MV-4-11 (cell line): ENCODE measurements at regions not wholly inside any gene's neighbourhood (a gene's known extent, or its start where the extent isn't known, plus 50 kb on each side); places are given as distances from the start of the nearest gene placed in this dataset.
"Not testable (repeated sequence)": the region's sequence is repeated elsewhere in the genome, so short reads cannot be mapped to it uniquely, and the experiment has no call there.

Experiments used
- DNase-seq: peaks from one replicate; lab custom pipeline; 2025; lab: John Stamatoyannopoulos, UW

DNA sequence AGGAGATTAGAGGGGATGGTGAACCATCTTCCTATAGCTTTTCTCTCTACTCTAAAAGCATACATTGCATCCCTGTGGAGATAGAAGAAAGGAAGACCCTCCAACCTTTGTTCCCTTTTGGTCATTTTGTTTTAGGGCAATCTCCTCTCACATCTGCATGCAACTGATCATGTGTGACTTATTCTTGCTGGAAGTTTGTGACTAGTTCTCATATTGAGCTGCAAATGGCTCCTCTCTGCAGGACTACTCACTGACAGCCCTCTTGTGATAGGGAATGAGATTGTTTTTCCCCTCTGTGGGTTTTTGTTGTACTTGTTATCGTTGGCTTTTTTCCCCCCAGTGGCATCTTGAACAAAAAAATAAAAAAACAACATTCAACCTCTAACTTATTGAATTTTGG, 416.0 kb upstream of the CNTNAP5 start:
- DNase-seq = no peak

DNA sequence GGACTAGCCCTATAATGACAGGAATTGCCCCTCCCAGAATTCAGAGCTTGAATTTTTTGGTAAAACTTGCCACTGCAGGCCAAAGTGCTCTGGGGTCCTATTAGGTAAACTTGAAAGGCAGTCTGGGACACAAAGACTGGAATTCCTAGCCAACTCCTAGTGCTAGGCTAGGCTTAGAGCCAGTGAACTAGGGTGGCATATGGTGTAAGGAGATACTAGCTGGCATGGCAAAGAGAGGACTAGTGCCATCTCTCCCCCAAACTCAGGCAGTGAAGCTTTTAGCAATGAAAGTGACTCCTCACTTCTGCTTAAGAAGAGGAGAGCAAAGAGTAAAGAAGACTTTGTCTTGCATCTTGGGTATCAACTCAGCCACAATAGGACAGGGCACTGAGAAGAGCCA, 410.5 kb upstream of the CNTNAP5 start:
- no peak for DNase-seq

DNA sequence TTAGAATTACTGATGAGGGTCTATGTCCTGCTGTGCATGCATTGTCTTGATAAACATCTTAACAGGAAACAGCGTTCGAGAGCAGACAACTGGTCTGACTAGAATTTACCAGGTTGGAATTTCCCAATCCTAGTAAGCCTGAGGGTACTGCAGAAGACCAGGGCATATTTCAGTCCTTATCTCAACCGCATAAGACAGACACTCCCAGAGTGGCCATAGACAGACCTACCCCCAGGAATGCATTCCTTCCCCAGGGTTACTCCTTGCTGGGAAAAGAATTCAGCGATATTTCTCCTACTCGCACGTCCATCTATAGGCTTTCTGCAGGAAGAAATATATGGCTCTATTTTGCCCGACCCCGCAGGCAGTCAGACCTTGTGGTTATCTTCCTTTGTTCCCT, 406.4 kb upstream of the CNTNAP5 start:
- DNase-seq = not testable (repeated sequence)

DNA sequence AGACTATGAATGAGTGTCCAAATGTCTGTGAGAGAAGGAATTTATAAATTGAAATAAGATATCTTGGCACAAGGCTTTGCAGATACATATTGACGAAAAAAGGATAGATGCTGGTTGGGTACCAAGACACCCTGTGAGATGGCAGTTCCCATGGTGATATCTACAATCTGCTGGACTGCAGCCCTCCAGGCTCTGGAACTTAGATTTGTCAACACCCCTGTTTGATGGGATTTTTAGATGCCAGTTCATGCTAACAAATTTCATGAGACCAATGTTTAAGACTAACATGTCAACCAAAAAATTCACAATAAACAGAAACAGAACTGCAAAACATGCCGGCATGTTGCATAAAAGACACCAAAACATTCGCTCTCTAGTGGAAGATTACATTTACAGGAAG, 400.3 kb upstream of the CNTNAP5 start:
- no peak for DNase-seq

DNA sequence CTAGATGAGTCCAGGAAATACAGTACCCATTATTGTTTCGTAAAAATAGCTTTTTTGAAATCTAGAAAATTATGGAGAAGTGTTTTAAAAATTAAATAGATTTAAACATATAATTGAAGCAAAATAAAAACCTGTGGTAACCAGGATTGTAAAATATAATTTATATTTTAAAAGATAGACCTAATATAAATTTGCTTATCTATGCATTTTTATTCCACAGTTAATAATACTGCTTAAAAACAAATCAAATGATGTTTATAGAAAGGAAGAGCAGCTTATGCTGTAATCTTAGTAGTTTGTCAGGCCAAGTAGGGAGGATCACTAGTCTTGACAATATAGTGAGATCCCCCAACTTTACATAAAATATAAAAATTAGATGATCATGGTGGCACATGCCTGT, 388.9 kb upstream of the CNTNAP5 start:
- no peak for DNase-seq

DNA sequence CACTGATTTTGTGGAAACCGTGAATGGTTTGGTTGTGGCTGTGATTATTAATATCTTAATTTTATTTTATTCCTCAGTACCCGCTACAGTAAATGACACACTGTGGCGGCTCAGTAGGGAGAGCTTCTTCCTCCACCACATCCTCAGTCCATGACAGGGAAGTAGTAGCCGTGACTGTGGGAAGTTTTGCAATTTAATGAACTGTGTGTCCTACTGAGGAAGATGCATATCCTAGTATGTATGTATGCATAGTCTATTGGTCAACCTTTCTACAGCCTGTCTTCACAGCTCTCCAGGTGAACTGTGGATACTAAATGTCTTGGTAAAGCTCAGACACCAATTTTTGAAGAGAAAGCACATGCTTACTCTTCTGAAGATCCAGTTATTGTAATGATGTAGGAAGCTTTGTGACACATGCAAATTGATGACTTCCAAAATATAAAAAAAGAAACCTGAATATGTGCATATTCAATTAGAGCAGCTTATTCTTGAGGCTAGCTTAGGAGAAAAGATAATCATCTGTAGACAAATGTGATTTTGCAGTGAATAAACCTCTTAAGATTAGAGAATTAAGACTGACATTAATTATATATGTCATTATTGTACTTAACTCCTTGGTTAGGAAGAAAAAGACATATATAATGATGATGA, 384.3 kb upstream of the CNTNAP5 start:
- no peak for DNase-seq

DNA sequence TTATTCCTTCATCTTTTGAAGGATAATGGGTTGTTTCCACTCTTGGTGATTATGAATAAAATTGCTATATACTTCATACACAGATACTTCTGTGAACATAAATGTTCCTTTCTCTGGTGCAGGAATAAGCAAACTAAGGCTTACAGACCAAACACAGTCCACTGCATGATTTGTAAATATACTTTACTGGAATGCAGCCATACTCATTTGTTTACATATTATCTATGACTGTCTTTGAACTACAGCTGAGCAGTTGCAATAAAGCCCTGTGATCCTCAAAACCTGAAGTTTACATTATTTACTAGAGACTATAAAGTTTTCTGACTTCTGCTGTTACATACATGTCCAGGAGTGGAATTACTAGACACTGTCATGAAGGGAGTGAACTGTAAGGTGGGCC, 381.0 kb upstream of the CNTNAP5 start:
- DNase-seq = no peak

DNA sequence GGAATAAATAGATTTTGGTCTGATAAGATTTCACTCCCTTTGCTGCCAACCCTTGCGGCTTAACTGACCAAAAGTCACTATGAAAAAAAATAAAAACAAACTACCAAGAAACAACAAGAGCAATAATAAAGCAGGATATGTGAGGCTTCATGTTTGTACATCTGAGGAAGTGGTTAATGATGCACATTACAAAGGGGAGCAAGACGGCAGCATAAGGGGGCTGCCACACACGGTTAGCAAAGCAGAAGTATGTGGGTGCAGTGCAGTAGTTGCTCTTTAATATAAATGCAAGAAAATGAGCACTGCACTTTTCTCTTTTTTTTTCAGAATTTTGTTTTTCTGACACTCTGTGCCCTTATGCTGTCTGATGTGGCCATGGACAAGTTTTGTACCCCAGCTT, 377.1 kb upstream of the CNTNAP5 start:
- DNase-seq = no peak

DNA sequence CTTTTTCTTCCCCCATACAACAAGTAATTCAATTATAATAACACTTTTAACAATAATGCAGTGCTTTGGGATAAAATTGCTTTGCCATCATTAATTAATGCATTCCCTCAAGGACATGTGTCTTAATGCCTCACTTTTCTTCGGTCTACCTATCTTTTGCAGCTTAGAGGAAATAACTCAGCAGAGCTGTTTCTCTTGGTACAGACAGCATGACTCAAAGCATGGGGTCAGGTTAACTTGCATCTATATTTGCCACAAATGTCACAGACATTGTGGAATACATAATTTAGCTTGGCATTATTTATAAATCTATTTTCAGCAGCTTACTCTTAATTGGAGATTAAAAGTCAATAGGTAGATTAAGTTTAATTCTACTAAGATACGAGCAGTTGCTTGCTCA, 376.1 kb upstream of the CNTNAP5 start:
- no peak for DNase-seq

DNA sequence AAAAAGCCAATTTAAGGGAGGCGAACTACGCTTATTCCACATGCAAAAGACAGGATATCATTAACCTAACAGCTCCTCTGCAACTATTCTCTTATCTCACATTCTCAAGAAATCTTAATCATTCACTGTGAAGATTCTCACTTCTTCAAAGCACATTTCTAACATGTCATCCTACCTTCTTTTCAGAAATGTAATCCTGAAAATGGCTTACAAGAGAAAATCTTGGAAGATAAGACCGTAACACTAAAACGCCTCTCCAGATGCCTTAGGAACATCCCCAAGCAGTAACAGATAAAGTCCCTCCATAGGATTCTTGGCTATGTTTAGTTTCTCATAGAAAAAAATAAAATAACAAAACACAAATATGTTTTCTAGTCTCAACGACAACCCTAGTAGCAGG, 373.9 kb upstream of the CNTNAP5 start:
- no peak for DNase-seq

DNA sequence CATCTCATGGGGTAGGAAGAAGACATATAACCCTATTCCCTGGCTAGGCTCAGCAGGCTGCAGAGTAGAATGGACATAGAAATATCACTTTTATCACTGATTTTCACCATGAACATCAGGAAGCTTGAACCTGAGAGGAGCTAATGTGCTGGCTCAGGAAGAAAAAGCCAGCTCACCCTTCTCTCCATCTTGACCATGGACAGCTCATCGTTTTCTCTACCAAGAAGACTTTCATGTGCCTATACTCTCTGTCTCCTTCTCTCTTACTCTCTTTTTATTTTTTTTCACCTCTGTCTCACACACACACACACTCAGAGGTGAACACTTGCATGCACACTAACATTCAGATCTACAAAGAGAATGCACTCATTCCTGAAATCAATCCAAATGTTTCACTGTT, 372.8 kb upstream of the CNTNAP5 start:
- no peak for DNase-seq

DNA sequence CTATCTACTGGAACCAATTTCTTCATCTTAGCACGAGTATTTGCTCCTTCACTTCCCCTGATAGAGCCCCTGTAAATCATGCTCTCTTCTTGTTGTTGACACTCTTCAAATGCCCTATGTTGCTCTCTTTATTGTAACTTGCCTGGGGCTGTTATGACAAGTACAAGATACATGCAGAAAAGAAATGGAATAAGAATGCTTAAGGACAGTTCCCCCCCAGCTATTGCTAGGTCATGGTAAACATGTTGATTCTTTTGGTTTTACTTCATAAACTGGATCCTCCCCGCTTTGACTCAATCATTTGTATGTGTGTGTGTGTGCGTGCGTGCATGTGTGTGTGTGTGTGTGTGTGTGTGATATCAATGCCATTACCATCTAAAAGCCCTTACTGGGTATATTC, 368.5 kb upstream of the CNTNAP5 start:
- DNase-seq = no peak

DNA sequence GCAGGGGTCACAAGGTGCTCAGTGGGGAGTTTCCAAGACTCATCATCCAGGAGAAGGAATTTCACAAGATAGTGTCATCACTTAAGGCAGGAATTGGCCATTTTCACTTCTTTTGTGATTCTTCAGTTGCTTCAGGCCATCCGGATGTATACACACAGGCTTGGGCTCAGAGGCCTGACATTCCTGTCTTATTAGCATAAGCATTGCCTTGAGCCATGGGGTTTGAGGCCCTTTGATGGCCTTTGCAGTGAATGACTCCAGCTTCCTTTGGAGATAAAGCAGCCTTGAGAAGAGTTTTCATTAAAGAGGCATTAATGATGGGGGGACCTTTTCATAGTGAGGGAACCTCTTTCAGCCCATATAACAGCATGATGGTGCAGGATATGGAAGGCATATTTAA, 366.0 kb upstream of the CNTNAP5 start:
- no peak for DNase-seq

DNA sequence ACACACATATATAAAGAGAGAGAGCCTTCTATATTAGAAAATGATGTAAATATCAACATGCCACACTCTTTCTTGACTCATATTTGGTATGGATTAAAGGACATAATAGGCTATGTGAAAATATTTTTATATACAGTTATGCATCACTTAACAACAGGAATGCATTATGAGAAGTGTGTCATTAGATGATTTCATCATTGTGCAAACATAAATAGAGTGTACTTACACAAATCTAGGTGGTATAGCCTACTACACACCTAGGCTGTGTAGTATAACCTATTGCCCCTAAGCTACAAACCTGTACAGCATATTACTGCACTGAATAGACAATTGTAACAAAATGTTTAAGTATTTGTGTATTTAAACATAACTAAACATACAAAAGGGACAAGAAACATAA, 354.8 kb upstream of the CNTNAP5 start:
- DNase-seq = no peak

DNA sequence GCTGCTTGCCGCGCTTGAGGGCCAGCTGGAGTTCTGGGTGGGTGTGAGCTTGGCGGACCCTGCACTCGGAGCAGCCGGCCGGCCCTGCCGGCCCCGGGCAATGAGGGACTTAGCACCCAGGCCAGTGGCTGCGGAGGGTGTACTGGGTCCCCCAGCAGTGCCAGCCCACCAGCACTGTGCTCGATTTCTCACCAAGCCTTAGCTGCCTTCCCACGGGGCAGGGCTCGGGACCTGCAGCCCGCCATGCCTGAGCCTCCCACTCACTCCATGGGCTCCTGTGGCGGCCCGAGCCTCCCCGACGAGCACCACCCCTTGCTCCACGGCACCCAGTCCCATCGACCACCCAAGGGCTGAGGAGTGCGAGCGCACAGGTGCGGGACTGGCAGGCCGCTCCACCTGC, 341.3 kb upstream of the CNTNAP5 start:
- not testable (repeated sequence) for DNase-seq

DNA sequence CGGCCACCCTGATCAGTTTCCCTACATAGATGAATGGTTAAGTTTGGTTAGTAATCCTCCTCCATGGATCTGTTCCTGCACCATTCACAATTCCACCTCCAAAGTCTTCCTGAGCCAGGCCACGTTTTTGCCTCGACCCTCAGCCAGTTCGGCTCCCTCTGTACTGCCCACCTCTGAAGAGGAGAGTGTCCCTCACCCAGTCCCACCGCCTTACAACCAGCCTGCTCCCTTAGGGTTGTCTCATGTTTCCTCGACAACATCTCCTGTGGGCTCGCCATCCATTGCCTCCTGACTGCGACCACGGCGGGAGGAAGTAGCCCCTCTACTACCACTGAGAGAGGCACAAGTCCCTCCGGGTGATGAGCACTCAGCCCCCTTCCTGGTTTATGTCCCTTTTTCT, 338.0 kb upstream of the CNTNAP5 start:
- DNase-seq = no peak

DNA sequence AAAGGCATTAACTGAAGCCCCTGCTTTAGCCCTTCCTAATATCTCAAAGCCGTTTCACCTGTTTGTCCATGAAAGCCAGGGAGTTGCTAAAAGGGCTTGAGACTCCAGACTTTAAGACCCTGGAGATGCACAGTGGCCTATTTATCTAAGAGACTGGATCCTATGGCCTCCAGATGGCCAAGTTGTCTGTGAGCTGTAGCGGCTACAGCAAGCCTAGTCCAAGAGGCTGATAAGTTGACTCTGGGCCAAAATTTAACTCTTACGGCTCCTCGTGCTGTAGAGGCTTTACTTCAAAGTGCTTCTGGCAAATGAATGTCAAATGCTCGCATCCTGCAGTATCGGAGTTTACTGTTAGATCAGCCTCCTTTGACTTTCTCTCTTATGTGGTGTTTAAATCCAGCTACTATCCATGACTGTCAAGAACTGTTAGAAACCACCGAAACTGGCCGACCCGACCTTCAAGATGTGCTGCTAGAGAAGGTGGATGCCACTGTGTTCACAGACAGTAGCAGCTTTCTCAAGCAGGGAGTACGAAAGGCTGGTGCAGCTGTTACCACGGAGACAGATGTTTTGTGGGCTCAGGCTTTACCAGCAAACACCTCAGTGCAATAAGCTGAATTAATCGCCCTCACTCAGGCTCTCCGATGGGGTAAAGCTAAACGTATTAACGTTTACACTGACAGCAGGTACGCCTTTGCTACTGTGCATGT, 336.7 kb upstream of the CNTNAP5 start:
- DNase-seq = no peak

DNA sequence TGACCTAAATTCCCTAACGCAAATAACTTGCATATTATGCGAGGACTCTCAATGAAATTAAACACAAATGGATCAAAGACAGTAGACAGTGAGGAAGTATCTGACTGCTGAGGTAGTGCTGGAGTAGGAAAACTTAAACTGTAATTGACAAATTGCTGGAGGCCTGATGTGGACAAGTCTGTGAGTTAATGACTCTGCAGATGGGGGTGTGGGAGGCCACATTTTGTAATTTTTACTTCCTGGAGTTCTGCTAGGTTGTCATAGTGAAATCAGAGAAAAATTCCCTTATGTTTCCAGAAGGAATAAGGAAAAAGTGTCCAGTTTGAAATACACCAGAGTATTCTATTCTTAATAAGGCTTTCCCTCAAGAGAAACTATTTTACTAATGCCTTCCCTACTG, 333.0 kb upstream of the CNTNAP5 start:
- no peak for DNase-seq

DNA sequence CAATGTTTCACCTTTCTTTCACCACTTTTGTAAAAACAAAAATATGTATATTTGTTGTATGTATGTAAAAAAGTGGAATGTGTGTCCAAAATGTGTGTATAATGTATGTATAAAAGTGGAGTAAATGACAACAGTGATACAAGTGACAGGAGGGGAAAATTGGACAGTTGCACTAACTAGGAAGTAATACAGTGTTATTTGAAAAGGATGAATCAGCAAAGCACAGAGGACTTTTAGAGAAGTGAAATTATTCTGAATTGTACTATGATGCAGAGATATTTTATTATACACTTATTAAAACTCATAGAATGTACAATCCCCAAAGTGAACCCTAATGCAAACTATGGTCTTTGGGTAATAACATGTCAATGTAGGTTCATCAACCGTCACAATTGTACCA, 331.3 kb upstream of the CNTNAP5 start:
- DNase-seq = peak; percentile 56

DNA sequence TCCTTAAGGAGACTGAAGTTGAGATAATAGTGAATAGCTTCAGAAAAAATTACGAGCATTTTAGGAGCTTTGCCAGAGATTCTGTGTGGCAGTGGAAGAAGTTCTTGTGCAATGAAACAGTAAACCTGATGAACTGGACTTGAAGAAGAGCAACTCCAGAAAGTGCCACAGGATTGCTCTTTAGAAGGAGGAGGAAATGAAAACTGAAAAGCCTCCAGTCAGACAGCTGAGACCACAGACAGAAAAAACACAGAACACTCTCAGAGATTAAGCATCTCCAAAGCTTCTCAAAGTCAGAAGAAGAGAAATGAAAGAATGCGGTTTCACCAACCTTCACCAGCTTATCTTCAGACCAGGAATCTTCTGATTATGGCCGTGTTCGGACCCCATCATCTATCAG, 329.7 kb upstream of the CNTNAP5 start:
- peak; percentile 87 for DNase-seq

DNA sequence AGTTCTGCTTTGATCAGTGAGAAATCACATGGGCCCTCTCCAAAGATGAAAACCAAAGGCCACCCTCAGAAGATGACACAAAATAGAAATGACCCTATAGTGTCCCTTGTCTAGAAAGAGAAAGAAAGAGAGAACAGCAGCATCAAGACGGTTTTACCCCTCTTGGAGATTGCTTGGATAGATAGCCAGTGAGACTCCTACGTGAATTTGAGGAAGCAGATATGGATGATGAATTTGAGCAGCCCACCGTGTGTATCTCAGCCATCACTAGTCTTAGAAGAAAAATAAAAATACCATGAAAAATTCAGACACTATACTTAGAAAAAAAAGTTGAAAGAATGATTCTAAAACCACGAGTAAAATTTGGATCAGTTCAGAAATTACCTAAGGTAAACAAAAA, 329.1 kb upstream of the CNTNAP5 start:
- DNase-seq = no peak

DNA sequence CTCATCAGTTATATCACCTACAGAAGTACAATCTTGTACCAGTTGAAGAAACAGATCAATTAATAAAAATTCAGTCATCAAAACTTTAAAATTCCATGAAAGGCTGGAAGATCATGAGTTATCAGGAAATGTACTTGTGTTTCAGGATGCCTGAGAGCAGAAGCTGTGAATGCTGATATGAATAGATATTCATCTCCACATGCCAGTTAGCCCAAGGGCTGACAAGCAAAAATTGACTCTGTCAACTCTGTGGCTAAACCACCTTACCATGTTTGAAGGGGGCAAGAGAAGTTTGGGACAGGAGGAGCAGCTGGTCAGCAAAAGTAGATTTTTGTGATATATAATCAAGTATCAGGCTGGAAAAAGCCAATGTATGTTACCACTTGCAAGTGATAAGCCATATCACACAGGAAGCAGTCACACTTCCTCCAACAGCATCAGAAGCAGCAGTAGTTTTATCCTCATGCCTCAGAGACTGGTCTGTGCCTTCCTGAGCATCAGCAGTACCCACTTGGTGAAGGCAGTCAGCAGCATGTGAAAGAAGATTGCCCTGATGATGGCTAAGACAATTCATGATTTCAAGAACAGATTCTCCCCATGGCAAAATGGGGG, 328.2 kb upstream of the CNTNAP5 start:
- no peak for DNase-seq

DNA sequence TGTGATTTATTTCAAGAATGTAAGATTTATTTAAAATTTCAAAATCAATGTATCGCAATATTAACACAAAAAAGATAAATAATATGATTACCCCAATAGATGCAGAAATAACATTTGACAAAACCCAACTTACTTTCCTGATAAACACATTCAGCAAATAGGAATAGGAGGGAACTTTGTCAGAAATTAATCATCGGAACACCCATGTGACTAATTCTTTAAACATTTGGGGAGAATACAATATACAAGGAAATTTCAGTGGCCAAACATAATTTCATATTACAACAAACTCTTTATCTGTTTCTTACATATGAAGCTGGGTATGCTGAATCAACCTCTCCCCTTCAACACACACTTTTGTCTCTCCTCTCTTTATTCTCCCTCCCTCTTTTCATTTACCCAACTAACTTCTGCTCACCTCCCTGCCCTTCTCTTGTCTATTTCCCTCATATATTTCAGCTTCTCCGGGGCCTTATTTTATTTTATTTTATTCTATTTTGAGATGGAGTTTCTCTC, 309.6 kb upstream of the CNTNAP5 start:
- no peak for DNase-seq
